GM21390 (cell line): ENCODE measurements at regions not wholly inside any gene's neighbourhood (a gene's known extent, or its start where the extent isn't known, plus 50 kb on each side); places are given as distances from the start of the nearest gene placed in this dataset.
"Not testable (repeated sequence)": the region's sequence is repeated elsewhere in the genome, so short reads cannot be mapped to it uniquely, and the experiment has no call there.

Experiments
- ATAC-seq: cut with Tn5 transposase; IDR thresholded peaks from one replicate; pipeline ENCODE4 v1.9.1; 2021; ENCODE audit not compliant: unreplicated experiment

DNA sequence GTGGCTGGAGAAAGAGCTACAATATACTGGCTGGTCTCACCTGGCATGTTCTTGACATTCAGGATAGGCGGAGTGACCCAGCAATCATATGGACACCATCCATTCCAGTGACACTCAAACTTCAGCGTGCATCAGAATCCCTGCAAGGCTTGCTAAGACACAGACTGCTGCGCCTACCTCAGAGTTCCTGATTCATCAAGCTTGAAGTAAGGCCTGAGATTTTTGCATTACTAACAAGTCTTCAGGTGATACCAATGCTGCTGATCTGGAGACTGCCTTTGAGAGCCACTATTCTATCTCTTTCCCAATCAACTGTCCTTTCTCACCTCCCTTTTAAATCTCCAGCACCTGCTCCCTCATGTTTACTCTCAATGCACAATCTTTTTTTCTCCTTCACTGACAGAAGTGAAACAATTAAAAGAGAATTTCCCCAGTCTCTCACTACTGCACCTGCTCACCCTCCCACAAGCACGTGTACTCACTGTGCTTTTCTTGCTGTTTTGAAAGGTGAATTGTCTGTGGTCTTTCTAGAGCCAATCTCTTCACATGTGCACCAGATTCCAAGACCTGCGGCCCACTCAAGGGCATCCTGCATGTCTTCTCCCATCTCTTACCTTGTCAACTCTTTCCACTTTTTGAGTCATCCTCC, 519.2 kb downstream of the TTLL7 start:
- peak; percentile 68 for ATAC-seq

DNA sequence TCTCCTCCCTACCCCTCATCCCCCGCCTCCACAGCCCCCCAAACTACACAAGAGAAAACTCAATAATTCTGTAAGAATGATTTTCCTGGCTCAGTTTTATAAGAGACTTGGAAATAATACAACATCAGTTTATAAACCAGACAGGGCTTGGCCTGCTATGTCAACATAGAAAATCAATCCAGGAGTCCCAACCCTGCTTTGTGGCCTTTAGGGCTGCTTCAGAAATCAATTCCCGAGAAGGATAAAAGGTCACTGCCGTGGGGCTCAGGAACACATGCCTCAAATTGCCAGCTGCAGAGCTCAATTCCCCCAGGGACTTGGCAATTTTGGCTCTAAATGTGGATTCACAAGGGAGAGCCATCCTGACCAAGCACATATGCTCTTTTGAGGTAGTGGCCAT, 520.8 kb downstream of the TTLL7 start:
- ATAC-seq, result not testable (repeated sequence)

DNA sequence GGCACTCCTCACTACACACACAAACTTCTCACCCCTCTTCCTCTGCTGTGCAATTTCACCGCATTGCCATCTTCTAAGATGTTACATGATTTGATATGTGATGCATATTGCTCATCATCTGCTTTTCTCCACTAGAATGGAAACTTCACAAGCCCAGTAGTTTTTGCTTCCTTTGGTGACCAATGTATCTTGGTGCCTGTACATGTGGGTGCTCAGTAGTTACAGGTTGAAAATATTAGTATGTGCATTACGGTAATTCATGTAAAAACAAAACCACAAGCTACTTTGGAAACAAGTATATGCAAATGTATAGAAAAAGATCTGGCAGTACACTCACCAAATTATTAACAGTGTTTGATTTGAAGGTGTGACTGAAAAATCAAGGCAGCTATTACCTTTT, 522.4 kb downstream of the TTLL7 start:
- not testable (repeated sequence) for ATAC-seq

DNA sequence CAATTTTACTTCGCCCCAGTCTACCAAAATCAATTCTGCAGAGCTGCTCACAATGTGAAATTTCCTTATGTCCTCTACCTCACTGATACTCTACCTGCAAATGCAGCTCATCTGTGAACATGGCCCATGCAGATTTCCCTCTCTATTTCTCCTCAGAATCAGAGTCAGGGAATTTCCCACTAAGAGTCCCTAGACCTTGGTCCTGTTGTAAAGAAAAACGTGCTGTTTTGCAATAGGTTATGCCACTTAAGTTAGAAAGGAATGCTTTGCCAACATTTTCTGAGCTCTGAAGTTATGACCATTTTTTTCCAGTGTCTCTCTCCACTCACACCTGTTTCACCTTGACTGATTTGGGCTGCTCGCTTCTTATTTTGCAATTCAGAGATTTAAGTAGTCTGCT, 524.0 kb downstream of the TTLL7 start:
- ATAC-seq, result not testable (repeated sequence)

DNA sequence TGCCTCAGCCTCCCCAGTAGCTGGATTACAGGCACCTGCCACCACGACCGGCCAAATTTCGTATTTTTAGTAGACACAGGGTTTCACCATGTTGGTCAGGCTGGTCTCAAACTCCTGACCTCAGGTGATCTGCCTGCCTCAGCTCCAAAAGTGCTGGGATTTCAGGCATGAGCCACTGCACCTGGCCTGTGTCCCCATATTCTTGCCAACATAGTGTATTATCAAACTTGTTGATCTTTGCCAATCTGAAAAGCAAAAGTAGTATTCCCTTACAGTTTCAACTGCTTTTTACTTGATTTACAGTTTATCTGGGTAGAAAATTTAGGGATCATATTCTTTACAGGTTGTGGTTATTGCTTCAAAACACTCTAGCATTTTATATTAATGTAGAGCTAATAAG, 524.9 kb downstream of the TTLL7 start:
- not testable (repeated sequence) for ATAC-seq

DNA sequence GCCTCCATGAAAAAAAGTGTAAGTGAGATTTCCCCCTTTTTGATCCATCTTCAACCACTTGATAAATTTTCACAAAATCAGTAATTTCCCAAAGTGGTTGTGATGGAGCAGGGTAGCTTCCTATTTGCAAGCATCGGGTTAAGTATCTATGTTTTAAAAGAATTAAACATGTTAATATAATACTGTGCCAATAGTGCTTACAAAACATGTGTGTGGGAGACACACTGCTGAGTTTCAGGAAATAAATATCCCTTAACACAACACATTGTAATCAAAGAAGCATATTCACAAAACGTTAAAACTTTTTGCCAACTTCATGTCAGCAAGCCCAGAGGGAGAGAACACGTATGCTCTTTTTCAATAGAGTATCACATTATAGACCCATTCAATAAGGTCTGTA, 526.9 kb downstream of the TTLL7 start:
- ATAC-seq, result not testable (repeated sequence)

DNA sequence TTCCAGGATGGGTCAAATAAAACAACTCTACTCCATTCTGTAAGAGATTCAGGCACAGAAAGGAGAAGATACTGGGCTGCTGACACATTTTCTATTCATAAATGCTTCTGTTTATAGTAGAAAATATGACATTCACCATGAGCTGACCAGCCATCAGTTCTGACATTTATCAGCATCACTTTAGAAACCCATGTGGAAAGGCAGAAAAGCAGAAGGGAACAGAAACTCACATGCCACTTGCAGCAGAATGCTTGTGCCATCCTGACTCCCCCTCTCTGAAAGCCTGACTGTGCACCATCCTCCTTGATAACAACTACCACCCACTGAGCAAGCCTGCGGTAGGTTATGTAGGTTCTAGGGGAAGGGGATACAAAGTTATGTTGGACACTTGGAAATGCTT, 527.7 kb downstream of the TTLL7 start:
- ATAC-seq, result not testable (repeated sequence)

DNA sequence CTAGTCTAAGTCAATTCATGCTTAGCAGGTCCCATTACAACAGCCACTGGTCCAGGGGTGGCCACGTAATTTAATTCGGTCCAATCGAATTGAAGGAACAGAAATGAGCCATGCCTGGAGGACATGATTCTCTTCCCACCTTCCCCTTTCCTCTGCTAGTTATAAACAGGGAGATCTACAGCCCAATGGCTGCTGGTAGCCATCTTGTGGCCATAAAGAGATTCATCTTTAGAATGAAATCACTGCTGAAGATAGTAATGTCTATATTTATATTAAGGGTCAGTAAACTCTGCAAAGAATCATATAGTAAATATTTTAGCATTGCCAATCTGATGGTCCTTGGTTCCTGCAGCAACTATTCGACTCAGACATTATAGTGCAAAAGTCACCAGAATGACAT, 530.6 kb downstream of the TTLL7 start:
- ATAC-seq, result not testable (repeated sequence)

DNA sequence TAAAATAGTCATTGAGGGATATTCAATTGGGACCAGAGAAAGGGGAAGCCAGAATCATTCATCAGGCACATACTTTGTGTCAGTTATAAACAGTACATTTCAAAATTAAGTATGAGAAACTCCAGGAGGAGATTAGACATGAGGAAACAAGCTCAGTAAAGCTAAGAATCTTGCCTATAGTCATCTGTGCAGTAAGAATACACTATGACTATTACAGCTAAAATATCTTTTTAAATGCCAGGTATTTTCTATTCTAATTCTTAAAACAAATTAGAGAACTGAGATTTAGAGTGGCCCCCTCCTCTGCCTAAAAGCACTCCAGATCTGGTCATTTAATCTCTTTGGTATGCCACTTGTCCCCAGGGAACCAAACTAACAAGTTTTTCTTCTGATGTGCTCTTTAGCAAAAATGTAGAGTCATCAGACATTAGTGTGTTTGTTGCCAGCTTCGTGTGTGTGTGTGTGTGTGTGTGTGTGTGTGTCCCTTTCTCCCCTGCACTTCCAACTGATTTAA, 541.1 kb downstream of the TTLL7 start:
- ATAC-seq, result not testable (repeated sequence)

DNA sequence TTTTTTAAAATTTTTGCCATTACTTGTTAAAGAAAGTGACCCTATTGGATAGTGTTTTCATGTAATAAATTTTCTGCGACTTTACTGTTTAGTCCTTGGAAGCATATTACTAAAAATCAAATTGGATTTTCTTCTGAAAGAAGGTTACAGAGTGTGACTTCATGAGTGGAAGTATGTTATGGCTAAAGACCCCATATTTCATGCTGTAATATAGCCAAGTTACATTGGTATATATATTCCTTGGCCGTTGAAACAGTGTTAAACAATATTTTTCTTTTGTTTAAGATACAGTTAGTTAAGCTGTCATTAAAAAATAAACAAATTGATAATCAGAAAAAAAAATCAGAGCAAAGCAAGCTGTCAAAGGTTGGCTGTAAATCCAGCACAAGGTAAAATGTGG, 541.7 kb downstream of the TTLL7 start:
- ATAC-seq, result not testable (repeated sequence)

DNA sequence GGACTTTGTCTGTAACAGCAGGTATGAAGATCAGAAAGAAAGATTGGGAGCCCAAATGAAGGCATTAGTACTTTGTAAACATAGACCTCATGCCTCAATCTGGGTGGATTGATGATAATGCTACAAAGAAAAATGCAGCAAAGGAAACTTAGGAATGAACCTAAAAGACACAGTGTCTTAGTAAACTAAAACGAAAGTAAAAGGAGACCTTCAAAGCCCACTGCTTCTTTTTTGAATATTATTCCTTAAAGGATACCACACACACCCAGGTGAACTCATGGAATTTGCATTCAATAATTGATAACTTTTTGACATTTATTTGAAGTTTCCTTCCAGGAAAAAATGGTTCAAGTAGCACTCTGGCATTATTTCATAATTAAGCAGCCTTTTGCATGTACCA, 543.2 kb downstream of the TTLL7 start:
- ATAC-seq, result peak; percentile 55

DNA sequence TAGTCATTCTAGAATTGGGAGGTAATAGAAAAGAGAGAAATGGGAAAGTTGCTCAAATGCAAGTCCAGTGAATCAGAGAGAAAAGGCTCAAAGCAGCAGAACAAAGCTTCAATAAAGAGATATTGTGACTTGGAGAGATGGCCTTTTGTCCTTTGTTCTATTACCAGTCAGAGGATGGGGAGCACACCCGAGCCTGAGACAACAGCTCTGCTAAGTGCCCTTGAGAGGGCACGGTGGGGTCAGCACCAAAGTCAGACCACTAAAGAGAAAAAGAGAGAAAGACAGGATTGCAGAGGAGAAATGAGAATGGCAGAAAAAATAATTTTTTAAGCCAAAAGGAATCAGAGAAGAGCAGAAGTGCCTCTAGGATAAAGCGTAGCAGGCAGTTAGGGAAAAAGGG, 553.1 kb downstream of the TTLL7 start:
- ATAC-seq, result not testable (repeated sequence)

DNA sequence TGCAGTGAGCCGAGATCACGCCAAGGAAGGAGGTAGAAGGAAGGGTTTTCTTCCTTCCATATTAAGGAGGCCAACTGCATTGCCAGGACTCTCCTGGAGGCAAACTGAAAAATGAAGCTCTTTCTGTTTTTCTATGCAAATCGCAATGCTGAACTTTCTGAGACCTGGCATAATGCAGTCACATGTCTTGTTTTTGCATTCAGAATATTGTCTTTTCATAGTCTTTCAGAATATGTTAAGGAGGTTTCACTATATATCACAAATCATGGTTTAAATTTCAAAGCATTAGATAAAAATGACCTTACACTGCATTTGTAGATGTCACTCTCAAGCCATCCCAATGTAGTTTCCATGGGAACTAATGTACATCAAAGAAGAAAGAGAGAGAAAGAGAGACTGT, 556.5 kb downstream of the TTLL7 start:
- not testable (repeated sequence) for ATAC-seq

DNA sequence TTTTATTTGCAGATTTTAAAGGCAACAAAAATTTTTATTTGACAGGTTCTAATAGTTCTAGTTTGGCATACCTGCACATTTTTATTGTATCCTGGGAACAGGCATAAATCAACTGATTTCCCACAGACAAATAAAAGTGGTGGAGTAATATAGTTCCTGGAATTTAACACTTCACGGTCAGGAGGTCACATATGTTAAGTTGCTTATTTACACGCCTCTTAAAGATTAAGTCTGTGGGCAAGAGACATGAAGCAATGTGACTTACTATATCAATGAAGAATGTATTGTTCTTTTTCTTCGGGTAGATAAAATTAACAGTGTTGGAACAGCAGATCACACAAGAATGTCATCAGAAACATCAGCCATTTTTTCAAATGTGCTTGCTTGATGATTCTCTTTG, 558.3 kb downstream of the TTLL7 start:
- not testable (repeated sequence) for ATAC-seq

DNA sequence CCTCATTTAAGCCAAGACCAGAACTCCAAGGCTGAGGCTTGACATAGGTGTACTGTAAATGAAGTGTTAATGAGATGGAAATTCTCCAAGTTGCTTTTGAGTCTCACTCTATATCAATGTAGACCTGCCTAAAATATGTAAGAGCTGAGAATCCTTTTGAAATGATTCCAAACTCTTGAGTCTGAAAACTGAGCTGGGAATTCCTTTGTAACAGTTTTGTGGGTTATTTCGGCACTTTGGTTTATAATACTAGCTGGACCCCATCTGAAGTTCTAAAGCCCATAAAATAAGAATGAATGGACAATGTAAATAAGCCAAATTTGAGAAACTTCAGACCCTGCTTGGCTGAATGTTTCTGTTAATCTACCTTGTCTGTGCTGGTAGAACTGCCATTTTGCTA, 558.9 kb downstream of the TTLL7 start:
- ATAC-seq, result not testable (repeated sequence)

DNA sequence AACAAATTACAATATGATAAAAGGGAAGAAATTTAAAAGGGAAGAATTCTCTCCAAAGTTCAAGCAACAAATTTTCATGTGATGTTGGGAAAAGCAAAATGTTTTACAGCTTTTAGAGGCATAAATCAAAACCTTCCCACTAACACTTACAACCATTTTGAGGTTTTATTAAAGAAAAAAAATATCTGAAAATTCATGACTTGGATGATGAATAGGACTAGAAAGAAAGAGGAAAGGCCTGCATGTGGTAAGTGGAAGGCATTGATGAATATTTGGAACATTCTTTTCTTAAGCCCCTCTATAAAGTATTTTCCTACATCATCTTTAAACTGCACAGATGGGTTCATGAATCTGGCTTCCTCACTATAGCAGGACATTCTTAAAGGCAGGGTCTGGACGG, 560.6 kb downstream of the TTLL7 start:
- ATAC-seq, result not testable (repeated sequence)

DNA sequence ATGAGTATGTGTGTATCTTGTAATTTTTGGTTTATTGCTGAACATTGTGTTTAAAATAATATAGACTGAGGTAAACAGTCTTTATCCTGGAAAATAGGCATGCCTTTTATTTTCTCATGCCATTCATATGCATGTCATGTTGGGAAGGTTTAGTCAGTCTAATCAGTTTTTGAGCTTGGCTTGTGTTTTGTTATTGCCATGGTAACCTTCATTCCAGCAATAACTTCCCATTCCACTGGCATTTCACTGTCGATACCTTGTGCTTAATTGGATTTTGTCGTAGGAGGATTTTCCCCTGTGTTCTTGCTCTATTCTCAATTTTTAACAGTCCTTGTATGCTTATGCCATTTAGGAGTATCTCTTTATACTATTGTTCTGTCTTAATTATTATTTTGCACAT, 563.6 kb downstream of the TTLL7 start:
- ATAC-seq, result not testable (repeated sequence)

DNA sequence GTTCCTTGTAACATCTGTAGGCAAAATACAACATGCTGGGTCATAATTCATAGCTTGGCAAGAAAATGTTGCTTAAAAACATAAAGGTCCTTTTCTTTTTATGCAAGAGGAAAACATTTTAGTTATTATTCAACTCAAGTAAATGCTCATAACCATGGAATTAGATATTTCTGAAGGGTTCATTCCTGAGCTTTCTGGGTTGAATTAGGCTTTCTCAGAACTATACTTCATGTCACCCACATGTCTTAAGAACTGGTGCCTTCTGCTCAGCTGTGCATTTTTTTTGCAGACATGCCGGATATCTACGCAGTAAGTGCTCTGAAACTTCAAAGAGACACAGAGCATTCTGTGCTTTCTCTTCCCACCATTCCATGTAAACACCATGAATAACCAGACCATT, 571.4 kb downstream of the TTLL7 start:
- not testable (repeated sequence) for ATAC-seq

DNA sequence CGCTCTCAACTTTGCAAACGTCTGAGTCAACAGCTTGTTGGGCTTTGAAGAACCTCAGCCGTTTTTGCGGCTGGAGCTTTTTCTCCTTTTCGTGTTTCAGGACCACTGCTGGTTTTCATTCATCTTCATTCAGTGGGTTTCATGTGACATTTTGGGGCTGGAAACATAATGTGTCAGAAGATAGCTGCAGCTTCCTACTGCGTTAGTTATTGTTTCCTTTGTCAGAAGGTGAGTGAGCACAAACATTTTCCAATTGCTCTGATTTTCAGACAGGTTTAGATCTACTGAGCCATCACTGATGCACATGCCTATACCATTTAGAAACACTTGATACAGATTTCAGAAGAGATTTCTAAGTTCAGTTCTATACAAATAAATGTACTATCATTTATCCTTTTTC, 575.5 kb downstream of the TTLL7 start:
- ATAC-seq, result not testable (repeated sequence)

DNA sequence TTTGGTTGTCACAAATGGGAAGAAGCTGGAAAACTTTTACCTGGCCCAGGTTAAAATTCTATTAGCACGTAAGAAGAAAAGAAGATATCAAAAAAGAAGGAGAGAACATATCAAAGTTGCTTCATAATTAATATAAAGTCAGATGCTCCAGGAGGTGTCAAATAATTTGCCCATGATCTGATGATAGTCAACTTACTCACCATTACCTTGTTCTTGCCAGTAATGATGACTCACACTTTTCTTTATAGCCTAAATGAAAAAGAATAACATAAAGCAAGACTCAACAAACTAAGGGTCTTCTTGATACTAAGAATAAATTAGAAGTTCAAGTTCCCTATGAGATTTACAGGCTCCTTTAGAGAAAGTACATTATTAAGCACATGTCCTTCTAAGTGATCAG, 580.4 kb downstream of the TTLL7 start:
- no peak for ATAC-seq

DNA sequence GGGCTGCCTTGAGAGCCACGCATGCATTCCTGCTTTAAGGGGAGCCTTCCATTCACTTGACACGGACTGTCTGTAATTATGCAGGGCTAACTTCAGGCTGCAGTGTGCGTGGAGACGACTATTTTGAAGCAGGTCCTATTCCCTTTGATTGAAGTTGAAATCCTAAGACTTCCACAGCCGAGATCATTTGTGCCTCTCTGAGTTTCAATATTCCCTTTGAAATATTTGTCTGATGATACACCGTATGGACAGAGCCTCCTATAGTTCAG, 585.2 kb downstream of the TTLL7 start:
- ATAC-seq, result not testable (repeated sequence)

DNA sequence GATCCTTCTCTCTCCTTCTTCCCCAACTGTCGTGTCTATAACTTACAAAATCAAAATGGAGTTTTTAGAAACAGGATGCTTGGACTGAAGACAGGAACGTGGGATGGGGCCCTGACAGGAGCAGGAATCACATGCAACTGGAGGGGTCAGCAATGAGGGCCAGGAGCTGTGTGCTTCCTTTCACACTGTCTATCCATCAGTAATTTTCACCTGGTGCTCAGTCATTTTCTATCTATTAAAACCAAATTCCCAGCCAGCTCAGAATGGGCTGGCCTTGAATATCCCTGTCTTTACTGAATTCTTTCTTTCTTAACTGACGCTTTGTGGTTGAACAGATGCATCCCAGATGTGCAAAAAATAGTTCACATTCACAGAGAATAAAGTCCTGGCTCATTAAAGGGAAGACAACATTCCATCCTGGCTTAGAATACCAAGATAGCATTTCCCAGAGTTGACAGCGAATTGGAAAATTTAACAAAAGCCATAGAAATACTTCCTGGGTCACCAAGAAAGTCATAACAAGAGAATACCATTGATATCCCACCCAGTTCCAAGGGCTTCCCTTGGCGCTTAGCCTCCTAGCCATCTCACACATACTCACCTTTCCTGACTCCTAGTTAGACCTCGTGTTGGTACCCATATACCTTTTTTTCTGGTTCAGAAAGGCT, 588.1 kb downstream of the TTLL7 start:
- not testable (repeated sequence) for ATAC-seq
